HG03139 (cell line): ENCODE measurements at regions not wholly inside any gene's neighbourhood (a gene's known extent, or its start where the extent isn't known, plus 50 kb on each side); places are given as distances from the start of the nearest gene placed in this dataset.

ENCODE experiments used
- ATAC-seq: cut with Tn5 transposase; IDR thresholded peaks from one replicate; pipeline ENCODE4 v1.9.1; 2021; ENCODE audit not compliant: unreplicated experiment

DNA sequence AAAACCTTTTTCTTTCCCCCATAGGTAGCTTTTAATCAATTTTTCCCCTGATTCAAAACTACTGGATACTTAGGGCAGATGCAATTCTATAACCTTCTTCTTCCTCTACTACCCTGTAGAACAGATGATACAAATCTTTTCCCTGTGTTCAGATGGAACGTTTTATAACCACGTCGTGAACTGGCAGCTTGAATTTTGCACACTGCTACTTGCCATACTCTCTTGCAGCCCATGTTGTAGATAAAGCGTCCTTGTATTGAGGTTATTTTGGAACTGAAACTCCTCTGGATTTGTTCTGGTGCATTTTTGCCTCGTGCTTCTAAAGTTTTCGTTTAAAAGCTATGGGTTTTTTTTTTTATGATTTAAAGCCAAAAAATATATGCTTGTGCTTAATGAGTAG lies 440.2 kb downstream of the RFPL4B start:
- no peak for ATAC-seq

DNA sequence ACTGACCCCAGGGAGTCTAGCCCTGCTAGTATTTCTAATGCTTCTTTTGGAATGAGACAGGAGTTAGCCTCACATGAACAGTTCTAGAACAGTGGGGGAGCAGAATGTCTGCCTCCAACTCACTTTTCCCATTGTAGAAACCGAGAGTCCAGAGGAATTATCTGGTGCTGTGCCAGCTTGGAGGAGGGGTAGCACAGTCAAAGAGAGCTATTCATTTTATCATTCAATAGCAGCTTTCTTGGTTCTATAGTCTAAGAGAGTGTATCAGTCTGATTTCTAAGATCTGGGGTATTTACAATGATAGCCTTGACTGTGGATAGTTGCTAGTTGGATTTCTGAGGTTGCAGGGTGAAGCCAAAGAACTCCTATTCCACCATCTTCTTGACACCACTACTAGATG lies 448.2 kb downstream of the RFPL4B start:
- ATAC-seq, result no peak

DNA sequence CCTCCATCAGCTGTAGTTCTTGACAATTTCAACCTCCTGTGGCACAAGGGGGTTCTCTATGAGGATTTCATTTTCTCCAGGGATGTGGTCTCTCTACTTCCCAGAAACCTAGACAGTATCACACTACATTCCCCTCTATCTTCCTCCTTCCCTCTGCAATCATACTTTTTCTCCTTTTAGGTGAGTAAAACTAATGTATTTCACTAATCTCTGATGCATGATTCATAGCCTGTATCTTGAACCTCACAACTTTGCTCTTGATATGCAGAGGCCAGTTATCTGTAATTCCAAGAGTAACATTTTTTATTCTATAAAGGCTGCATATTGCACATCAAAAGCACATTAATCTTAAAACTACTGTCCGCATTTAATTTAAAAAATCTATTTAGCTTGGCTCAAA lies 449.6 kb downstream of the RFPL4B start:
- no peak for ATAC-seq

DNA sequence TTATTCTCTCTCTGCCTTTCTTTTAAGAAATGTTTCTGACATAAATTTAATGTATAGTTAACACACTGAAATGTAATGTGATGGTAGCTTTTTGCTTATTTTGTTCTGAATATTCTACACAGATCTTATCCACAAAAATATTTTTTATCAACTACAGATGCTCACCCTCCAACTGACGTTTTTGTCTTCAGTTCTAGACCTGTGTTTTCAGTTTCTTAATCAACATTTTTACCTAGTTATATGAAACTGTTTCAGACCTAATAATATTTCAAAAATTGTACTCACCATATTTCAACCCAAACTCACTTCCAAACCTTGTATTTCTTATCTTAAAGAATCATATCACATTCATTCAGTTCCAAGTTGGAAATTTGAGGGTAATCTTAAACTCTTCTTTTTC lies 452.8 kb downstream of the RFPL4B start:
- ATAC-seq, result no peak

DNA sequence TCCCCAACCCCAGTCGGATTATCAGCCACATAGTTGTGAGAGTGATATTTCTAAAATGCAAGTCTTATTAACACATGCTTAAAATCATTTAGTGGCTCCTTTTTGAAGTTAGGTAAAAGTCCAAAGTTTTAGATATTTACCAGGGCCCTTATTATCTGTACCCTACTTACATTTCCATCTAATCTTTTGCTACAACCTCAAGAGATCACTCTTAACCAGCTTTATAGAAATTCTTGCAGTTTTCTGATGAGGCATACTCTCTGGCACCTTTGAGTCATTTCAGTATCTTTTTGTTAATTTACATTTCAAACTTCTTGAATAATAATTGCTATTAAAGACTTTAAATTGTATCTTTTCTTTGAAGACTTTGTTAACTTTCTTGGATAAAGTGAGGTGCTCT lies 453.3 kb downstream of the RFPL4B start:
- ATAC-seq, result no peak

DNA sequence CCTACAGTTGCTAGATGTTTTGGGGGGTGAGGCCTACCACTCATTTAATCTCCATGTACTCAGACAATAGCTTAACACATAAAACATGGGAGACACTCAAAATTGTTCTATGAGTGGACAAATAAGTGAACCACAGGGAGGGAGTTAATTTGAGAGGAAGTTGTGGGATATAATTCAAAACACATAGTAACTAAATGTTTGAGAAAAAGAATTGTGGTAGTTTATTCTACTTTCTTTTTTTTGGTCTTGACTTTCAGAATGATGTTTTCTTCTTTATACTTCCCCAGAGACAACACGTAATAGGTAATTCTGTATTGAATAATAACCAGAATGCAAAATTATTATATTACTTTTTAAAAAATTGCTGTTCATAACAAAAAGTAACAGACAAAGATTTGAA lies 453.8 kb downstream of the RFPL4B start:
- no peak for ATAC-seq

DNA sequence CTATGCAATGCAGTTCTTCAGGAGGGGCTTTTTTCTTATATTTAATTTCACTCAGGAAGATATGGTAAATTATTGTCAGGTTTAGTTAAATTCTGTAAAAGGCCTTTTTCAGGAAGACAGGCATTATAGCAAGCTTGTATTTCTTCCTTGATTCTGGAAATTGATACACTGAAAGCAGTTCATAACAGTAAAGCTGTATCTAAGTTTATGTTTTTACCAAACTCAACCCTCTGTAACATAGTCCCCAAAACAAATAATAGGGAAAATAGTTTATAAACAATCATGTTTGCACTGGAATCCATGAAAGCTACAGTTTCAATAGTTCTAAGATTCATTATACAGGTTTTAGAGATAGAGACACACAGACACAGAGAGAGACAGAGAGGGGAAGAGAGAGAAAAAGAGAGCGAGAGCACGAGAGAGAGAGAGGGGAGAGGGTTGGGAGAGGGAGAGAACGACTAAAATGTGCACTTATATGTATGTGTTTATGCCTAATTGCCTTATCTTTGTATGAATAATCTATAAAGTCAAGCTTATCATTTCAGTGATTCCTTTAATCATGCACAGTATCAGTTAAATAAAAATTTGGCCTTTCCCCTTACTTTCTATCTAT lies 454.4 kb downstream of the RFPL4B start:
- no peak for ATAC-seq

DNA sequence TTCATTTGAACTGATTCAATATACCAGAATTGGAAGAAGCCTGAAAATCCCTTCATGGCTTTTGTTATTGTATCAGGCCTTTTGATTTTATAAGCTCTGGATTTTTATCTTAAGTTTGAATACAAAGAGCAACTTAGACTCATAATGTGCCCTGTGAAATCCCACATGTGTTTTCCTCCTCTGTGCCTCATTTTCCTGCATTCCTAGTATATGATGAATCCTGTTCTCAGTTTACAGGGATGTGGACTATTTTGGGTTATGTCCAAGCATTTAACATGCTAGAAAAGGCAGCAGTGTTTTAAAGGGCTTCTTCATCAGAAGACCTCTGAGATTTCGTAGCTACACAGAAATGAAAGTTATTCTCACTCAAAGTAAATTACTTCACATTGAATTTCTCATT lies 455.0 kb downstream of the RFPL4B start:
- ATAC-seq, result no peak

DNA sequence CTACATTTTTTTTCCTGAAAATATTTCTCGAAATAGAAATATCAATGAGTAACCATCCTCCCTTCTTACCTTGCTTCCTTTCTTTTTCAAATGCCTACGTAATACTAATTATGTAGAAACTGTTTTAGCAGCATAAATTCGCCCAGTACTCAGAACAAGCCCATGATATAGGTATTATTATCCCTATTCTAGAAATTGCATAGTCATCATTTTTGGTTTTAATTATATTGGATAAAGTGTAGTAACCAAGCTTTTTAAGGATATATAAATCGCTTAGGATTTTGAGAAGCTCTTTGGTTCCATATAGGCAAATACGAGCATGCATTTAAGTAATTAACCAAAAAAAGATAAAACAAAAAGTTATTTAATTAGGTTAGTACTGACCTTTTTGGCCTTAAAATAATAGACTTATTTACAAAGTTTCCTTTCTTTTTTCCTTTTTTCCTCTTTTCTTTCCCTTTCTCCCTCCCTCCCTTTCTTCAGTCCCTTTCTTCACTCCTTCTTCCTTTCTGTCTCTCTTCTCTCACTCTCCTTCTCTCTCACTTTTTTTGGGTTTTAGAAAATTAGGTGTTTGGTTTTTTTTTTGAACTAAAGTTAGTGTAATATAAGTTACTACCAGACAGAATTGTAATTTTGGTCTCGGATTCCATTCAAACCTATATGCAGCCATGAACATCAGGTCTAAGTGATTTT lies 457.7 kb downstream of the RFPL4B start:
- ATAC-seq, result no peak

DNA sequence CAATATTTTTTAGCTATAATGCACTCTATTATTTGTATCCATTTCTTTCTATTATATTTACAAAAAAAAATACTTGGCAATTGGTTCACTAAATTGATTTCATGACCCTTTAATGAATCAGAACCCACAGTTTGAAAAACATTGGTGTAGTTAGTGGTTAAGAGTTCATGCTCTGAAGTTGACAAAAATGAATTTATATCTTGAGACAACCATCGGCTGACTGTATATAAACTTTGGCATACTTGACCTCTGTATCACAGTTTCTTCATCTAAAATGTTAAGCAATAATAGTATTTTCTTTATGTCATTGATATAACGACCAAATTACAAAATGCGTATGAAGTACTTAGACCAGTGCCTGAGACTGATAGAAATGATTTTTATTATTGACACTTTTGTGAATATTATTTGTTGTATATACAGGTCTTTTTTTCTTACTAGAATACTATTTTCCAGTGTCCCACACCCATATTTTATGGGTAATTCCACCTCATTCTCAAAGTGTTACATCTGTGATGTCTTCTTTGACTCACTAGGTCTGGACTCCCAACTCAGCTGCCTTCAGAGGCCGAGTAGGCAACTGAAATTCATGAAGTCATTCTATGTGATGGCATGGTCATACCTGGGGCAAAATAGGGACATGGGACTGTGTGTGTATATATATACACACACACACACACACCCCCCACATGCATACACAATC lies 459.2 kb downstream of the RFPL4B start:
- ATAC-seq, result no peak

DNA sequence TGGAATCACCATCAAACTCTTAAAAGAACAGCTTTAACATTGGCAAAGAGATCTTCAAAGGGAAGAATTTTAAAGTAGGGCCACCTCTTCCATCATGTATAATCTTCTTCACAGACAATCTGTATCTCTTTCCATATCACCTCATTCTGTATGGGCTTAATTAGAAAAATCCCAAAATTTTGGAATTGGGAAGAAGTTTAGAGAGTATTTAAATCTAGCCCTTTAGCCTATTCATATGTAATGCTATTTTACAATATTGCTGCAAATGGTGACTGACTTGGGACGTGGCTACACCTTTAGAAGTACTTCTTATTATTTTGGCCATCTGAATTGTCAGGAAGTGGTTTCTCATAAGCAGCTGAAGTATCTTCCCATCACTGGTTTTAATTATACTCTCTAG lies 474.3 kb downstream of the RFPL4B start:
- no peak for ATAC-seq

DNA sequence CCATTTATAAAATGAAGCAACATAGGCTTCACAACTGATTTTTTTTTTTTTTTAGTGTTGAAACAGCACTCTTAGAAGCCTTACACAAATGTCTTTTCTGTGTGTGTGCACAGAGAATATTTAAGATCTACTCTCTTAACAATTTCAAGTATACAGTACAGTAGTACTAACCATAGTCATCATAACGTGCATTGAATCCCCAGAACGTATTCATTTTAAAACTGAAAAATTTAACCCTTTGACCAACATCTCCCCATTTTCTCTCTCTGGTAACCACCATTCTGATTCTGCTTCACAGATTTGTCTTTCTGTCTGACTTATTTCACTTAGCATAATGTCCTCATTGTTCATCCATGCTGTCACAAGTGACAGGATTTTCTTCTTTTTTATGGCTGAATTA lies 475.6 kb downstream of the RFPL4B start:
- no peak for ATAC-seq

DNA sequence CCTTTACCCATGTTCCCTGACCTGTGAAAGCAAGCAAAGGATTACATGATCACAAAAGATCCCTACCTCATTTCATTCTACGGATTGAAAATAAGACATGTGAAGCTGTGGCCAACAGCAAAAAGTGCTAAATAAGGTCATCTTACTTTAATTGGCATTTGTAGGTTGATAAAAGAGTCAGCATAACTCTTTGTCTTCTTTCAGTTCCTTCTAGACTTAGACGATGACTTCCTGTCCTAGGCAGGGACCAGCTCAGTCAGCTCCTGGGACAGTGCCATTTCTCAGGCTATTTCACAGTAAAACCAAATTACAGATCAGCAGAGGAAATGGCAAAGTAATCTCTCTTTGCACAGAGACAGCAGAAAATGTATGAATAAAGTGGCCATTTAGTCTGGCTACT lies 480.7 kb downstream of the RFPL4B start:
- ATAC-seq, result peak; percentile 84

DNA sequence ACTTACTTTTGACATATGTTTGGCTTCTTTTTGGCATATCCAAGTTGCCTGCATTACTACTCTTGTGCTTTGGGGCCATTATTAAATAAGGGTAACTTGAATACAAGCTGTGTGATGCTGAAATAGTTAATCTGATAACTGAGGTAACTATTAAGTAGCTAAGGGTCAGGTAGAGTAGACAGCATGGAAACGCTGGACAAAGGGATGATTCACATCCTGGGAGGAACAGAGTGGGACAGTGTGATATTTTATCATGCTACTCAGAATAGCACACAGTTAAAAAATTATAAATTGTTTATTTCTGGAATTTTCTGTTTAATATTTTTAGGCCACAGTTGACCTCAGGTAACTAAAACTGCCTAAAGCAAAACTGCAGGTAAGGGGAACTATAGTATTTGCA lies 483.9 kb downstream of the RFPL4B start:
- no peak for ATAC-seq

DNA sequence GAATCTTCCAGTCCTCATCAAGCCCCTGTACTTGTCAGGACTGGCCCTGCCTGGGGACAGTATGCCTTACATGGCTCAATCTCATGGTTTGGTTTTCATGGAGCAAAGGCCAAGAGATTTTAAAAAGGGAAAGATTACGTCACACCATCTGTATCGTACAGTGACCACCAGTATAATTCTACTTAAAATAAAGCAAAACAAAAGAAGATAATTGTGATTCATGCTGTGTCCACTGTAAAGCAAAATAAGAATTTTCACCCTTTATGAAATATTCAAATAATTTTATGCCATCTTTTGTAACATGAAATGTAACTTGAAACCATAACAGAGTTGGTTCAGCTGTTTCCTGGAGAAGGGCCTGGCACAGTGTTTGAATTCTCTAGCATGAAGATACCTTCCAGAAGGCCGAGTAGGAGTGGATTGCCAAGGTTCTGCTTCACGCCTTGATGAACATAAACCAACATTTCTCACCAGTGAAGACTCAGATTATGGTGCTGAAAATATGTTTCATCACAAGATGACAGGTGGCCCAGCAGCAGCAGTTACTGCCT lies 486.5 kb downstream of the RFPL4B start:
- ATAC-seq, result no peak

DNA sequence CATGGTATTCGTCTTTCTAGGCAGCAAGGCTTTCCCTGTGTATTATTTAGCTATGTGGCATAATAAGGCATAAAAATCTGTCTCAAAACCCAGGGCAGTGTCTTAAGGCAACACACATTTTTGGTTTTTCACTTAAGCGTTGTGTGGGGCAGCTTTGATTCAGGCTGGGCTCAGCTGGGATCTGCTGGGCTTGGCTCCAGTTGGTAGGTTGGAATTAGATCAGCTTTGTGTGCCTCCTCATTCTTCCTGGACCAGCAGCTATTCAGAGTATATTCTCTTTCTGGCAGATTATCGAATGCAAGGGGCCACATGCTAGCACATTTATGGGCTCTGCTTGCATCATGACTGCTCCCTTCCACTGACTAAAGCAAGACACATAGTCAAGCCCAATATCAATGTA lies 487.9 kb downstream of the RFPL4B start:
- ATAC-seq, result no peak

DNA sequence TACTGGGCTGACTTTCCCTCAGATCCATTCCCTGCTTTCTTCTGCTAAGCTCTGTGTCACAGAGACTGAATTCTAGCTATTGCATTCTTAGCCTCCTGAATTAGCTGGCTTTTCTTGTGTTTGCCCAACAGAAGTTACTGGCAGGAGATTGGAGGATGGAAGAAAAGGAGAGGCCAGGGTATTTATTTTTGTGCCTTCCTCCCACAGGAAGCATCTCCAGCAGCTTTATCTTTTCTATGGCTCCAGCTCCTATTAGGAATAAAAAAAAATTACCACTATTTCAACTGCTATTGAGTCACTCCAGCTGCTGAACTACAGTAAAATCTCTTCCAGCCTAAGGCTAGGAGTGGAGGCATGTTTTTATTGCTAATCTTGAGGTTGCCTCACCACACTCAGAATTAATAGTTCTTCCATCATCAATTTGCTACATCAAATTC lies 492.4 kb downstream of the RFPL4B start:
- ATAC-seq, result no peak

DNA sequence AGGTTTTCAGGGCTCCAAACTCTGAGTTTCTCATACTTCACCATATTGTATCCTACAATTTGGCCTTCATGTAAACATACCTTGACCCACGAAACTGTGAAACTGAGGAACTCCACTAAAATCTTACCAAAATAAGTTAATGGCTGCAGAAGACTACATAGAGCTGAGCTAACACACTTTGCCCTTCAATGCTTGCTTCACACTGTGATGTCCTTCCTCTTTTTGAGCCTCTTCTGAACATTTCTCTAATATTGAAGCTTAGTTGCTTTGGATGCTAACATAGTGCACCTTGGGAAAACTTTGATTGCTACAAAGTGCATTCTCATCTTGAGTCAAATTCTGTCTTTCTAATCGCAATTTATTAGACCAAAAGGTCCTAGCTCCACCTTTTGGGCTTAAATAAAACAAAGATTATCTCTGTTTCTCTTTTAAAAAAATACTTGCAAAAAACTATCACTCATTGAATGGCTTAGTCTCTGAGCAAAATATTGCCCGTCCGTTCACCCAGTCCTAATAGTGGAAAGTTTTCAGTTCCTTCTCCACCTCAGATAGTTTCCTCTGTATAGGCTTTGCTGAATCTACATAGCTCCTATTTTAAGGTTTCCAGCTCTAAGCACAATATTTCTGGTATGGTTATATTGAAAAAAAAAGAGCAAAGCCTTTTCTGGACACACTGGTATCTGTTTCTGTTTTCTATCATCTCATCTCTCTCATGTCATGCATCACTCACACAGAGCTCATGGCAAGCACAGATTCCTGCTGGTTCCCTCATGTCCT lies 494.6 kb downstream of the RFPL4B start:
- ATAC-seq, result no peak

DNA sequence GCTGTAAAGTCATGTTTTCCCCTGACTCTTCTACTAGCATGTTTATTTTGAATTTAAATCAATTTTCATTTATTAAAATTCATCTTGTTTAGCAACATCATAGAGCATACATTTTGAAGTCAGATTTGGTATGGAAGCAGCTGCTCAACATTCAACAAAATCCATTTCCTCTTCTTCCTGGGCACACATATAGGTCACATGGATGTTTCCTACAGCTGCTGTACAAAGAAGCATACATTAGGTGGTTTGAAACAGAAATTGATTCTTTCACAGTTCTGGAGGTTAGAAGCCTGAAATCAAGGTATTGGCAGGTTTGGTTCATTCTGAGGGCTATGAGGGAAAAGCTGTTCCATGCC lies 495.2 kb downstream of the RFPL4B start:
- no peak for ATAC-seq

DNA sequence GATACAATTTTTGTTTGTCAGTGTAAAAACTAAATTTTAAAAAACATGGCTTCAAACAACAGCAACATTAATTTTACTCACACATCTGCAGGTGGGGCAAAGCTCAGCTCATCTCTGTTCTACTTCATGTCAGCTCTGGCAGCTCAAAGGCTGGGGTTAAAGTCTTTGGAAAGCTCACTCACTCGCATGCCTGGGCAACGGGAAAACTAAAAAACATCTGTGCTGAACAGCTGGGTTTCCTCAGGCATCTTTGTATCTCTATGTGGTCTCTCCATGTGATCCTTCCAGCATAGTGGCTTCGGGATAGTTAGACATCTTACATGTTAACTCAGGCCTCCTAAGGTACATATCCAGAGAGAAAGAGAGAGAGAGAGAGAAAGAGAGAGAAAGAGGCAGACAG lies 499.6 kb downstream of the RFPL4B start:
- no peak for ATAC-seq

DNA sequence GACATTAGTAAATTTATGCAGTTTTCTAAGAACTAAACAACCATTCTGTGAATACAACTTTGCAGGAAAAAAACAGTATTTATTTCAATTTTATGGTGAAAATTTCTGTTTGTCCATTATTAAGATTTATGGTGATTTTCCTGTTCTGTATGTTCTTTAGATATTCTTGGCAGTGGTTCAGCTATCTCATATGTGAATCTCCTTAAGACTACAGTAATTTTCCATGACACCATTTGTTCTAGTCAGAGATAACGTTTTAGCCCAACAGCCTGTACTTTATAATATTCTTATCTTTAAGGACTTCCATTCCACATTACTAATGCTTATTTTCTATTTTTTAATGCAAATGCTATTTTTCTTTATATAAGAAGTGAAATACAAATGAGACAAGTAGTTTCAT lies 504.0 kb downstream of the RFPL4B start:
- no peak for ATAC-seq

DNA sequence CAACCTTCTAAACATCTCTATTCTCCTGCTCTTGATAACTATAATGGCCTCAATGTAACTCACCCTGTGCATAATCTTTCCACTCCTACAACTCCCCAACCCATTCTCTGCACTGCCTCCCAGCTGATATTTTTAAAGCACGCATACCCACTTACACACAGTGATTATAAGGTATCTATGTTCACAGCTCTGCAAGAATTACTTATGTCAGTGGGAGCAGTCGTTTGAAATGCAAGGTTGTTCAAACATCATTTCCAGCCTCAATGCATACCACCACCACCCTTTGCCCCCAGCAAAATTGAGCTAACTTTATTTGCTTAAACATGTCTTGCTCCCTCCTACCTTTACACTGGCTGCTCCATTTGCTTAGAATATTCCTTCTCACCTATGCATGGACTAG lies 506.0 kb downstream of the RFPL4B start:
- no peak for ATAC-seq
